Epithelial cell of proximal tubule (primary cell): ENCODE measurements at regions not wholly inside any gene's neighbourhood (a gene's known extent, or its start where the extent isn't known, plus 50 kb on each side); places are given as distances from the start of the nearest gene placed in this dataset.
"Not testable (repeated sequence)": the region's sequence is repeated elsewhere in the genome, so short reads cannot be mapped to it uniquely, and the experiment has no call there.

ENCODE experiments used
- DNase-seq: peaks from one replicate; pipeline ENCODE4 v3.0.0-alpha.2; 2011; ENCODE audit warnings: low read depth
- H3K4me3 ChIP-seq: 2 replicates; pipeline ENCODE4 v1.5.1; 2011; ENCODE audit warnings: low read depth, mild to moderate bottlenecking, low read length
- CTCF ChIP-seq: conservative IDR thresholded peaks from 2 replicates; pipeline ENCODE4 v1.5.1; 2012; ENCODE audit warnings: low read depth, mild to moderate bottlenecking, low read length

GRCh38 chr4:162838671-162839070 is 328.0 kb downstream of the NAF1 start:
- no peak overlapping the region for H3K4me3 ChIP-seq
- TF ChIP-seq CTCF, result no peak
- DNase-seq, result no peak

- no peak for TF ChIP-seq CTCF
- DNase-seq, result no peak
- H3K4me3 ChIP-seq, result no peak overlapping the region
Measured at GRCh38 chr4:162837679-162838078, 329.0 kb downstream of the NAF1 start.

- no peak for TF ChIP-seq CTCF
- DNase-seq, result no peak
- H3K4me3 ChIP-seq, result no peak overlapping the region
Measured at GRCh38 chr4:162837241-162837640, 329.4 kb downstream of the NAF1 start.

- TF ChIP-seq CTCF, result no peak
- DNase-seq, result no peak
- H3K4me3 ChIP-seq, result no peak overlapping the region
Measured at GRCh38 chr4:162836773-162837172, 329.9 kb downstream of the NAF1 start.

- not testable (repeated sequence) for DNase-seq, H3K4me3 ChIP-seq
Measured at GRCh38 chr4:162836258-162836657, 330.4 kb downstream of the NAF1 start.

GRCh38 chr4:162830899-162831298 is 335.8 kb downstream of the NAF1 start:
- no peak for DNase-seq
- H3K4me3 ChIP-seq, result no peak overlapping the region
- TF ChIP-seq CTCF, result no peak

GRCh38 chr4:162817374-162817773 is 349.3 kb downstream of the NAF1 start:
- DNase-seq, H3K4me3 ChIP-seq: not testable (repeated sequence)

- no peak for TF ChIP-seq CTCF
- no peak overlapping the region for H3K4me3 ChIP-seq
Measured at GRCh38 chr4:162804351-162804924, 362.3 kb downstream of the NAF1 start.

More at GRCh38 chr4:162804351-162804924, 362.3 kb downstream of the NAF1 start:
- DNase-seq, result no peak
